ENCODE measurements at regions not wholly inside any gene's neighbourhood (a gene's known extent, or its start where the extent isn't known, plus 50 kb on each side); places are given as distances from the start of the nearest gene placed in this dataset.

DNA sequence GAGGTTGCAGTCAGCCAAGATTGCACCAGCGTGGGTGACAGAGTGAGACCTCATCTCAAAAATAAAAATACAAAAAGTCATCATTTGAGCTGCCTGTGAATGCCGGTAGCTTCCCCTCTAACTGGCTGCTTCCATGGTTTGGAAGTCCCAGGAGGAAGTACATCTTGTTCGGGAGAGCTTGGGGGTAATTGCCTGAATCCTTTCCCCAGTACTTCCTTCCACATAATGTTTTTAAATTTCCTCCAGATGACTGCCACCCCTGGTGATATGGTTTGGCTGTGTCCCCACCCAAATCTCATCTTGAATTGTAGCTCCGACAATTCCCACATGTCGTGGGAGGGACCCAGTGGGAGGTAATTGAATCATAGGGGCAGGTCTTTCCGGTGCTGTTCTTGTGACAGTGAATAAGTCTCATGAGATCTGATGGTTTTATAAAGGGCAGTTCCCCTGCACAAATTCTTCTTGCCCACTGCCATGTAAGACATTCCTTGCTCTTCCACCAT, 87.2 kb downstream of the SPRING1 start:
- no peak for DNase-seq (ENCODE audit: low spot score in 2 of 2)
- Histone ChIP-seq H3K27ac (no peak overlapping the region), H3K4me3 (no peak overlapping the region), H3K27me3 (no peaks in the 10 kb centered on the region), H3K9me3 (no peaks in the 10 kb centered on the region), H3K36me3 (no peaks in the 10 kb centered on the region), H3K4me1 (no peaks in the 10 kb centered on the region)
- TF ChIP-seq POLR2A (IDR thresholded peaks at IDR 0.05) (no peak), EP300 (IDR thresholded peaks at IDR 0.05) (no peak)
- TF ChIP-seq, protein P1, sequence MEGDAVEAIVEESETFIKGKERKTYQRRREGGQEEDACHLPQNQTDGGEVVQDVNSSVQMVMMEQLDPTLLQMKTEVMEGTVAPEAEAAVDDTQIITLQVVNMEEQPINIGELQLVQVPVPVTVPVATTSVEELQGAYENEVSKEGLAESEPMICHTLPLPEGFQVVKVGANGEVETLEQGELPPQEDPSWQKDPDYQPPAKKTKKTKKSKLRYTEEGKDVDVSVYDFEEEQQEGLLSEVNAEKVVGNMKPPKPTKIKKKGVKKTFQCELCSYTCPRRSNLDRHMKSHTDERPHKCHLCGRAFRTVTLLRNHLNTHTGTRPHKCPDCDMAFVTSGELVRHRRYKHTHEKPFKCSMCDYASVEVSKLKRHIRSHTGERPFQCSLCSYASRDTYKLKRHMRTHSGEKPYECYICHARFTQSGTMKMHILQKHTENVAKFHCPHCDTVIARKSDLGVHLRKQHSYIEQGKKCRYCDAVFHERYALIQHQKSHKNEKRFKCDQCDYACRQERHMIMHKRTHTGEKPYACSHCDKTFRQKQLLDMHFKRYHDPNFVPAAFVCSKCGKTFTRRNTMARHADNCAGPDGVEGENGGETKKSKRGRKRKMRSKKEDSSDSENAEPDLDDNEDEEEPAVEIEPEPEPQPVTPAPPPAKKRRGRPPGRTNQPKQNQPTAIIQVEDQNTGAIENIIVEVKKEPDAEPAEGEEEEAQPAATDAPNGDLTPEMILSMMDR (IDR thresholded peaks at IDR 0.05), result no peak
- WGBS, 2 donors, result 81% methylated on average over 6 of the region's 6 CpGs

DNA sequence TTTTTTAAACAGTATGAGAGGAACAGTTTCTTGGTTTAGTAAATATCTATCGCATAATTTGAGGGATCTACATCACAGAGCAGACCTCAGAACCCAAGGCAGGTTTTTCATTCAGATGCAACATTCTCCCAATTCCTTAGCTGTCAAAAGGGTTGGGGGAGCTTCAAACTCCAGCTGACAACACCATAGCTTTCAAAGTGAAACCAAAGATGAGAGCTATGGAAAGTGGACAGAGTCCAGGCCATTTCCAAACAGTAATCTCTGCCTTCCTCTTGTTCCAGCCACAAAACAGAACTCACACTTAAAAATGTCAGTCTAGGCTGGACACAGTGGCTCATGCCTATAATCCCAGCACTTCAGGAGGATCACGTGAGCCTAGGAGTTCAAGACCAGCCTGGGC, 87.8 kb downstream of the SPRING1 start:
- DNase-seq (ENCODE audit: low spot score in 2 of 2), result no peak
- no peak overlapping the region for H3K4me3 ChIP-seq
- H3K27me3 ChIP-seq, result no peaks in the 10 kb centered on the region
- H3K36me3 ChIP-seq, result no peaks in the 10 kb centered on the region
- no peak overlapping the region for H3K27ac ChIP-seq
- H3K4me1 ChIP-seq, result no peaks in the 10 kb centered on the region
- H3K9me3 ChIP-seq, result no peaks in the 10 kb centered on the region
- TF ChIP-seq EP300 (IDR thresholded peaks at IDR 0.05) (no peak), POLR2A (IDR thresholded peaks at IDR 0.05) (no peak)
- TF ChIP-seq, protein P1 (IDR thresholded peaks at IDR 0.05), result no peak
- 84 to 89% methylated on average over 2 of the region's 2 CpGs for WGBS, 2 donors

GRCh38 chr12:116647813-116648212, 88.6 kb downstream of the MAP1LC3B2 start:
- H3K27me3 ChIP-seq, result no peaks in the 10 kb centered on the region
- no peak overlapping the region for H3K4me3 ChIP-seq
- TF ChIP-seq POLR2A (IDR thresholded peaks at IDR 0.05) (no peak), EP300 (IDR thresholded peaks at IDR 0.05) (no peak)
- TF ChIP-seq, protein P1 (IDR thresholded peaks at IDR 0.05), result no peak
- no peak for DNase-seq (ENCODE audit: low spot score in 2 of 2)
- WGBS, 2 donors, result 46 to 49% methylated on average over 4 of the region's 4 CpGs
- no peak overlapping the region for H3K27ac ChIP-seq
- no peaks in the 10 kb centered on the region for H3K36me3 ChIP-seq
- H3K4me1 ChIP-seq, result no peaks in the 10 kb centered on the region
- H3K9me3 ChIP-seq, result peaks cover 0 to 5% (median 0%) of the 10 kb centered on the region in 4 donors

GRCh38 chr12:116646901-116647300, 87.7 kb downstream of the MAP1LC3B2 start:
- no peaks in the 10 kb centered on the region for H3K4me1 ChIP-seq
- no peak overlapping the region for H3K4me3 ChIP-seq
- H3K9me3 ChIP-seq, result peaks cover 0 to 5% (median 0%) of the 10 kb centered on the region in 4 donors
- DNase-seq (ENCODE audit: low spot score in 2 of 2), result no peak
- H3K36me3 ChIP-seq, result no peaks in the 10 kb centered on the region
- H3K27me3 ChIP-seq, result no peaks in the 10 kb centered on the region
- H3K27ac ChIP-seq, result no peak overlapping the region
- no peak for TF ChIP-seq EP300 (IDR thresholded peaks at IDR 0.05)
- TF ChIP-seq, protein P1 (IDR thresholded peaks at IDR 0.05), result no peak
- TF ChIP-seq POLR2A (IDR thresholded peaks at IDR 0.05), result no peak

DNA sequence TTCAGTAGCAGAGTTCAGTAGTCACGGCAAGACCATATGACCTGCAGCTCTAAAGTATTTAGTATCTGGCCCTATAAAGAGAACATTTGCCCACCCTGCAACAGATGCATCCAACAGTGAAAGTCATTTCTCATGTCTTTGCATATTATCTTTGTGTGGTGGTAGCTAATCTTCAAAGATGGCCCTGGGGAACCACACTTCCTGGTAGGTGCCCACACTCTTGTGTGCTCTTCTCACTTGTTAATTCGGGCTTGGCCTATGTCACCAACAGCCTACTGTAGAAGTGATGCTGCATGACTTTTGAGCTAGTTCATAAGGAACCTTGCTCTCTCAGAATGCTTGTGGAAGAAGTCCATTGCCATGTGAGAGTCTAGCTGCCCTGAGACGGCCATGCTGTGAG, 85.6 kb downstream of the MAP1LC3B2 start:
- Histone ChIP-seq H3K27ac (no peak overlapping the region), H3K4me1 (no peaks in the 10 kb centered on the region), H3K9me3 (peaks cover 0 to 5% (median 0%) of the 10 kb centered on the region in 4 donors), H3K36me3 (no peaks in the 10 kb centered on the region), H3K4me3 (no peak overlapping the region), H3K27me3 (no peaks in the 10 kb centered on the region)
- WGBS, 2 donors, result 84 to 88% methylated on average over 3 of the region's 3 CpGs
- TF ChIP-seq, protein P1 (IDR thresholded peaks at IDR 0.05), result no peak
- no peak for TF ChIP-seq POLR2A (IDR thresholded peaks at IDR 0.05)
- no peak for TF ChIP-seq EP300 (IDR thresholded peaks at IDR 0.05)
- DNase-seq (ENCODE audit: low spot score in 2 of 2), result no peak

All from tibial nerve (tissue), 4 donors.